NCI-H82 treated with DMSO at 0.1 percent for 48 hours (cell line): ENCODE measurements at regions not wholly inside any gene's neighbourhood (a gene's known extent, or its start where the extent isn't known, plus 50 kb on each side); places are given as distances from the start of the nearest gene placed in this dataset.

Experiments
- DNase-seq: peaks from one replicate; lab custom pipeline; 2025; ENCODE audit not compliant: unreplicated experiment; lab: John Stamatoyannopoulos, UW

DNA sequence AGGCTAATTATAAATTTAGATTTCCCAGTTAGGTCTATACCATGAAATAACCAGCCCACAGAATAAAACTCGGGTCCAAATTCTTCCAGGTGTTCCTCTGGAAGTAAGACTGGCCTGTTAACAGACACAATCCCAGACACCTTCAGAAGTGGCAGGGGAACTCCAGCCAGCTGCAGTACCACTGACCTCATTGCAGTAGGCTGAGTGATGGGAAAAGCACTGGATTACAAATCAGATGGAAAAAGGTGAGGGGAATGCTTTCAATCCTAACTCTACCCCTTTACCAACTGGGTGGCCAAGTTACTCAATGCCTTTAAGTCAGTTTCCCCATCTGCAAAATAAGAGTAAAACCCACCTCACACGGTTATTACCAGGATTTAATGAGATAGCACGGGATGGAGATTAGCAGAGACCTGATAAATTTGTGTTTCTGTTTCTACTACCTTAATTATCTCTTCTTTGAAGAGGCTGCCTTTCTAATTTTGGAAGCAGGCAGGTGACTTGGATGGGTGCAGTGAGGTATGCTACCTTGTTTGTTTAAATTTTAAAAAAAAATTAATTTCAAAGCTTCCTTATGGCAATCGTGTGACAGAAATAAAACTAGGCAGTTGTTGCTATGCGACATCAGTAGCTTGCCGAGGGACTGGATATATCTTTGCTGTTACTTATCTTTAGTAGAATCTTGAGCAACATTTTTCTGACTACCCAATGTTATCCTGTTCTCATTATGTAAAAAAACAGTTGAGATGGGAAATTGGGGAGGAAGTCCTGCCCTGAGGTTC is 167.3 kb upstream of the GRIN2B start:
- DNase-seq = no peak

DNA sequence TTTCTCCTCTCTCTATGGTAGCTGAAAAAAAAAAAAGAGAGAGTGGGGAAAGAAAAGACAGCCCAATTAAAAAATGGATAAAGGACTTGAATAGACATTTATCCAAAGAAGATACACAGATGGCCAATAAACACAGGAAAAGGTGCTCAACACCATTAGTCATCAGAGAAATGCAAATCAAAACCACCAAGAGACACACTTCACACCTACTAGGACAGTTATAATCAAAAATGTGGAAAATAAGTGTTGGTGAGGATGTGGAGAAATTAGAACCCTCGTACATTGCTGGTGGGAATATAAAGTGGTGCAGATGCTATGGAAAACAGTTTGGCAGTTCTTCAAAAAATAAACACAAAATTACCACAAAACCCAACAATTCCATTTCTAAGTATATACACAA is 172.4 kb upstream of the GRIN2B start:
- no peak for DNase-seq

DNA sequence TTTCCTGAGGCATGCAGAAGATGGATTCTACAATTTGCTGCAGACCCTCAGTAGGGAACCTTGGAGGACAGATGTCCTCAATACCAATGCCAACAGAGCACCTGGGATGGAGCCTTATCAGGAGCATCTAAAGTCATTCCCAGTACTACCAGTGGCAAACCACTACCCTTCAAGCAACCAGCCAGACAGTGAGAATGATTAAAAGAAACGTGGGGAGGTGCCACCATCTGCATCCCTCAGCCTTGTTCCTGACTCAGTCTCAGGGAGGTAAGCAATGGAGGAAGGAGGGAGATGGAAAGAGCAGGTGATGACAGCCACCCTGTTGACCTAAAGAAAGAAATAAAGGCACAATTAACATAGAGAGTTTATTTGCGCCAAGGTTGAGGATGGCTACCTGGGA is 175.2 kb upstream of the GRIN2B start:
- DNase-seq = no peak

DNA sequence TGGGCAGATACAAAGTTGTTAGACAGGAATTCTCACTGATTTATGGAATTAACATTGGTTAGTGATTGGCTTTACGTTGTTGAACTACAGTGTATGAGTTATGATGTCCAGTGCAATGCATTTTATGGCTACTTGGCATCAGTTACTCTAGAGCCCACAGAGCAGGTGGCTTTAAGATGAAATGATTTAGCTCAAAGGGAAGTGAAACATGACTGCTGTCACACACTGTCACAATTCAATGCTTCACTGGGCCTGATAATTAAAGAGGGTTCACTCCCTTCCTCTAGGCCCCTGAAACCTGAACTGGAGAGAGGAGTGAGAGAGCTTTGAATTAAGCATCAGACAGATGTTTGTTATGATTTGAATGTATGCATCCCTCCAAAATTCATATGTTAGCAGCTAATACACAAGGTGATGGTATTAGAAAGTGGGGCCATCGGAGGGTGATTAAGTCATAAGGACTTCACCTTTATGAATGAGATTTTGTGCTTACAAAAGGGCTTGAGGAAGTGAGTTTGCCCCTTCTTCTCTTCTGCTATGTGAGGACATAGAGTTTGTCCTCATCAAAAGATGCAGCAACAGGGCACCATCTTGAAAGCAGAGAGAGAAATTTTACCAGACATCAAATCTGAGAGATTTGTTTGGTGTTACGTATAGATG is 175.8 kb upstream of the GRIN2B start:
- DNase-seq = no peak

DNA sequence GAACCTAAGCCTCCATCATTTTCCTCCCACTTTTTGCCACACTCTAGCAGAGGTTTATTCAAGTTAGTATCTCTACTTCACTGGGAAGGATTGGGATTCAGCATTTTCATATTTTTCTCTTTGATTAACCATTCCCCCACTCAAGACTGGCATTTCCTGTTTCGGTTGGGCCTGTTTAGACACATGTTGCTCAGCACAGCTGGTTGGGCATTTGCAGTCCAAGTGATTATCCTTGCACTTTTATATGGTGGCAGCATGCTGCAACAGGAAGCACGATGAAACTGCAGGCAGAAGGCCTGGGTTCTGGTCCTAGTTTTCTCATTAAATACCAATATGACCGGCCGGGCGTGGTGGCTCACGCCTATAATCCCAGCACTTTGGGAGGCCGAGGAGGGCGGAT is 182.9 kb upstream of the GRIN2B start:
- DNase-seq = no peak

DNA sequence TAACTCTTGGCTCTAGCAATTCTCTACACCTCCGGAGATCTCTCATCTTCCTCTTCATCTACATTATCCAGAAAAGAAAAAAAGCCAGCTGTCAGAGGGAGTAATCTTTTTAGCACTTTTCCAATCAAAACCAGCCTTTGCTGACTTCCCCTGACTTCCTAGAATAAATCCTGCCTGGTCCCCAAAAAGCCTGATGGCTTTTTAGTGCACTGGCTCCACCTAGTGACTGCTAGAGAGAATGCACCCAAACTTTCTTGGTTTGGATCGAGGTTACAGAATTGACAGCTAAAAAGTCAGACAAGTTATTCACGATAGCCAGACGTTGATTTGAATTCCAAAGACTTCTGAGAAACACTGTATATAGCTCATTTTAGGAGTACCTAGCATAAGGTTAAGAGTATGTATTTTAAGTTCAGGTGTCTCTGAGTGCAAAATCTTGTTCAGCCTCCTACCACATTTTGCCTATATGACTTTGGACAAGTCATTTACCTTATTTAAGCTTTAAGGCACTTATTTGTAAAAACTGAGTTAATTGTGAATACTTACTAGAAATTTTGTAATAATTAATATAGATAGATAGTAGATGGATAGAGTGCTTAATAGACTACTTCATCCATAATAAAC is 185.7 kb upstream of the GRIN2B start:
- peak; percentile 29 for DNase-seq

DNA sequence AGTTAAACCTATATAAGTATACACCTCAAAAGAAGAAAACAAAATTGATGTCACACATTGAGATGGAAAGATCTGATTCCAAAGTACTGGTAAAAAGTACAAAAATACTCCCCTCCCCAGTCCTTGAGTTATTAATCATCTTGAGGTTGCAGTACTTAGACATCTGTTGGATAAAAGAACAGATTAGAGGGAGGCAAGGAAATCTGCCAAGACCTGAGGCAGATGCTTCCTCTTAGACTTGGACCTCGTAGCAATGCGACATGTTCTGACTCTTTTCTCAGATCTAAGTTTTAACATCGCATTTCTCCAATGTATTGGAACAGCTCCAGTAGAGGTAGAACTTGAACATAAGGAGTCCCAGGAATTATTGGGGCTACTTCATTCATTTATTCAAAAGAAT is 187.9 kb upstream of the GRIN2B start:
- peak; percentile 71 for DNase-seq

DNA sequence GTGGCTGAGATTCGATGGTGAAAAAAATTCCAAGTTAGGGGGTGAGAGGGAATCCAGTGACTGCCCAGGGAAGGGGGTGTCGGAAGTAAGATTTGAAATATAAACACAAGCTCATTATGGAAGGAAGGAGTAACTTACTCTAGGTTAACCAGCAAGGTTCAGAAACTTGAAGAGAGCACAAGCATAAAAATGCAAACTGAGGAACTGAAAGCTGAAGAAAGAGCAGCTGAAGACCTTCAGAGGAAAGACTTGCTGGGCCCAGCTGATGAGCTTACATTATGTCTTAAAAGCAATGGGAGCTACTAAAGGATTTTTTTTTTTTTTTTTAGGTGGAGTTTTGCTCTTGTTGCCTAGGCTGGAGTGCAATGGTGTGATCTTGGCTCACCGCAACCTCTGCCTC is 189.7 kb upstream of the GRIN2B start:
- no peak for DNase-seq

DNA sequence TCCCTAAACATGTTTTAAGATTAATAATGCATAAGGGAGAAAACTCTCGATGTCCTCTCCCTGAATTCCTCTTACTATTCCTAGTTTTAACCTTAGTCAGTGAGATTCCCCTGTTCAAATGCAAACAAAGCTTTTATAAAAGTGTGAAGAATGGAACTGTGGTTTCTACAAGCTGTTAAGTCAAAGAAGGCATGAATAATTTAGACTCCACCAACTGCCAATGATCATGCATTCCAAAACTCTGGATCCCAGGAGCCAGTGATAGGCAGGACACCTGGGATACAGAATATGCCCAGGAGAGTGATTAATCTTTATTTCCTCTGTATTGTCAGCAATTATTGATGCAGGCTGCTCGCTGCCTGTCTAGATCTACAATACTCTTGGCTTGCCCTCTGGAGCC is 190.3 kb upstream of the ATF7IP start:
- DNase-seq = no peak

DNA sequence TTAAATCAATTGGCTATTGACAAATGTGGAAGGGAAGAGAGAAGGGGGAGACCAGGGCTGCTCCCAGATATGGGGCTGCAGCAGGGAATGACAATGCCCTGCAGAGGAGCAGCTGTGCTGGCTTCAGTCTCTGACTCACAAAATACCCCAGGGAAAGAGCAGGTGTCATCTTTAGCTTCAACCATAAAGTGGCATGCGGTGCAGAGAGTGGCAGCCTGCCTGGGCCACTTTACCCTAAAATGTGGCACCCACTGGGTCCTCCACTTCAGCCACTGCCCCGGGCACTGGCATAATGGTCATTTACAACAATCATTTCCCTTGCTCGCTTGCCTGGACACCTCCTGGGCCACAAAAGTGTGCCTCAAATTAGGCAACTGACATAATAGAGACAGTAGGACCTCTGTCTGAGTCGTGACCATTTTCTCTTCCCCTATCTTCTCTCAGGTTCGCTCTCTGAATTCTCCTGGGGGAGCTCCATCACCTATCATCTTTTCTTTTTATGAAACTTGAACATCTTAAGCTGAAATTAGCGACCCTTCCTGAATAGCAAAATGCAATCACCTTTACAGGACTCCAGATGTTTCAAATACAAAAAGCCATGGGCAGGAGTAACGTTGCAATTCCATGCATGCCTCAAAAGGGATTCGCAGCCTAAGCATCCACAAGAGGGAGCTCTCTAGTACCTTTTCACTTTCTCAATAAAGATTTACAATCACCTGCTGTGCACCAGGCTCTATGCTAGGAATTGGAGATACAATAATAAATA is 179.9 kb upstream of the ATF7IP start:
- DNase-seq = peak; percentile 35

DNA sequence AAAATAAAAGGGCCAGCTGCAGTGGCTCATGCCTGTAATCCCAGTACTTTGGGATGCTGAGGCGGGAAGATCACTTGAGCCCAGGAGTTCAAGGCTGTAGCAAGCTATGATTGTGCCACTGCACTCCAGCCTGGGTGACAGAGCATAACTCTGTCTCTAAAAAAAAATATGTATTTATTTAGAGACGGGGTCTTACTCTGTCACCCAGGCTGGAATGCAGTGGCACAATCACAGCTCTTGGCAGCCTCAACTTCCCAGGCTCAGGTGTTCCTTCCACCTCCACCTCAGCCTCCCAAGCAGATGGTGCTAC is 179.3 kb upstream of the ATF7IP start:
- DNase-seq = no peak

DNA sequence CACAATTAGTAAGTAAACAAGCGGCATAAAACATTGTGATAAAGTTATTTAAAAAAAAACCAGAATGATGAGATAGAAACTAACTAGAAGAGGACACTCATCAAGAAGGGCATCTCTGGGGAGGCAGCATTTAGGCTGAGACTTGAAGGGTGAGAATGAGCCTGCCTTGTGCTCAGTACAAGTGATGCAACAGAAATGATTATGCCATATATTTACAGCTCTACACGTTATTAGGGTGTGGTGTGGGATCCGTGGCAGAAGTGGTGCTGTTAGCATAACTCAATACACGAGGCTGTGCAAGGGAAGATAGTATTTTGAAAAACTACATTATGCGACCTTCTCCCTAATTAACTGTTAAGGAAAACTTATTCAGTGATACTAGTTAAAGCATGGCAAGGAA is 178.5 kb upstream of the ATF7IP start:
- DNase-seq = no peak

DNA sequence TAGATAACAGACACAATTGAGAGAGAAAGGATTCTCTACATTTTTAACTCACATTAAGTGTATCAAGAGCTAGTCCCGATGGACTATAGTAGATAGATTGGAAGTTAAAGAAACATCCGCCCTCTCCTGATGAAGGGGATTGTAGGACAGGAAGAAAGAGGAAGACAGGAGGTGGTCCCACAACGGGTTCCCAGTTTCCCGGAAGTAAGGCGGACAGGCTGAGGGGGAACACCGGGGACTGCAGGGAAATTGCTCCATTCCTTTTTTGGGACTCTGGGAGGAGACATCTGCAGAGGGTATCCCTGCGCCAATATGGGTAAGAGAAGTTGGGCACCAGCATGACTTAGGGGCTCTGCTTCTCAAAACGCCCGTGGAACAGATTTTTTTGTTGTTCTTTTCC is 177.5 kb upstream of the ATF7IP start:
- DNase-seq = no peak

DNA sequence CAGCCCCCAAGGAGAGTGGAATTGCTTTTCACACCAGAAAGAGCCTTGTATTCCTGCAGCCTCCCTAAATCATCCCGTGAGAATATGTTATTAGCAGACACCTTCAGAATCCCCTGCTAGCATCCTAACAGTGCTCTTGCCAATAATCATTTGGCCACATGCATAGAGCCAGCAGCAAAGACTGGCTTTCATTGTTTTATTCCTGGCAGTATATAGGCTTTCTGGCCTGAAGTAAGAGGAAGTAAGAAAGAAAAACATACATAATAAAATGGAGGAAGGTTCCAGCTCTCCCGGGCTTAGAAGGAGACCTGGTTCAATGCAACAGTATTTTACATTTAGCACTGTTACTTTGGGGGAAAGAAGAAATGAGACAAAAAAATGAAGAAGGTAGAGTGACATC is 176.7 kb upstream of the ATF7IP start:
- DNase-seq = no peak

DNA sequence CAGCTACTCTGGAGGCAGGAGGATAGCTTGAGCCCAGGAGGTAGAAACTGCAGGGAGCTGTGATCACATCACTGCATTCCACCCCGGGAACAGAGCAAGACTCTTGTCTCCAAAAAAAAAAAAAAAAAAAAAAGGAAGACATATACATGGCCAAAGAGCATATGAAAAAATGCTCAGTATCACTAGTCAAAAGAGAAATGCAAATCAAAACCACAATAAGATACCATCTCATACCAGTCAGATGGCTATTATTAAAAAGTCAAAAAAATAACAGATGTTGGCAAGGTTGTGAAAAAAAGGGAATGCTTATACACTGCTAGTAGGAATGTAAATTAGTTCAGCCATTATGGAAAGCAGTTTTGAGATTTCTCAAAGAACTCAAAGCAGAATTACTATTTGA is 174.8 kb upstream of the ATF7IP start:
- DNase-seq = no peak

DNA sequence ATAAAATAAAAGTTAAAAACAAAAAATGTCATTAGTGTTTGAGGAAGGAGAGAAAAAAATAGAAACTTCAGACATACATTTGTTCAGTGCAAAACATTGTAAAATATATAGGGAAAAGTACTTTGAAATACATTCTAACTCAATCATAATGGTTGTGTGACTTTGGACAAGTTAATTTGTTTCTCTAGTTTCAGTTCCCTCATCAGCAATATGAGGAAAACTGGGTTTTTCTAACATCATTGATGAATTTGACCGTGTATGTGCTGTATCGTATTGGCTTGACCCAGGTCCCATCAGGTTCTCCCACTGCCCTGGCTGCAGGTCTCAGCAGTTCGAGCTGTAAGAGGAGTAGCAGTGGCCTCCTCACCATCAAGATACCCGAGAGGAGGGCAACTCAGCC is 173.9 kb upstream of the ATF7IP start:
- no peak for DNase-seq

DNA sequence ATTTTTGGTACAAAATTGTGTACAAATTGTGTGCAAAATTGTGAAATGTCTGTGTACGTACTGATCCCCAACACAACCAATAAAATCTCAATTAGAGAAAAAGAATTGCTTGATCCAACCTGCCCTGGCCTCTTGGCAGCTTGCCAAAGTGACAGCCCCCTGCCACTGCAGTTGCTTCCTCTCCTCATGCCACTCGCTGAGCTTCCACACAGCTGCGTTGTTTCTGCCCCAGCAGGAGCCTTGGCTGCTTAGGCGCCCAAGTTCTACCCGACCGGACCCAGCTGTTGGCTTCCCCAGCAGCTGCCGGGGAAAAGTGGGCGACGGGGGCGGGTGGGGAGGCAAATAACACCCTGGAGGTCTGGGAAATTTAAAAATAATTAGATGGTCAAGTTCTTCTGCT is 171.8 kb upstream of the ATF7IP start:
- no peak for DNase-seq

DNA sequence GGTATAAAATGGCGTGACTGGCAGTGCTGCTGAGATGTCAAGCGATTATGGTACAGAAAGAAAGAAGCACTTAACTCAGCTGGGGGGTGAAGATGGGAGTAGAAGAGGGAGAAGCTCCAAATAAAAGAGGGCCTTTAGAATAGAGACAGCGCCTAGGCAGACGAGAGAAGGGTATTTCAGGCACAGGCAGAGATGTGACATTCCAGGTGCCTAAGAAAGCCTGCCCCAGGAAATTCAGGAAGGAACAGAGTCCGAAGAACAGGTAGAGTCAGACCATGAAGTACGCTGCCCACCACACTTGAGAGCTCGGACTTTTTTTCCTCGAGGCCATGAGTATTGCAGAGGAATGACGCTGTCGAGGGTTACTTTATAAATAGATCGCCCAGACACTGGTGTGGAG is 170.9 kb upstream of the ATF7IP start:
- no peak for DNase-seq

DNA sequence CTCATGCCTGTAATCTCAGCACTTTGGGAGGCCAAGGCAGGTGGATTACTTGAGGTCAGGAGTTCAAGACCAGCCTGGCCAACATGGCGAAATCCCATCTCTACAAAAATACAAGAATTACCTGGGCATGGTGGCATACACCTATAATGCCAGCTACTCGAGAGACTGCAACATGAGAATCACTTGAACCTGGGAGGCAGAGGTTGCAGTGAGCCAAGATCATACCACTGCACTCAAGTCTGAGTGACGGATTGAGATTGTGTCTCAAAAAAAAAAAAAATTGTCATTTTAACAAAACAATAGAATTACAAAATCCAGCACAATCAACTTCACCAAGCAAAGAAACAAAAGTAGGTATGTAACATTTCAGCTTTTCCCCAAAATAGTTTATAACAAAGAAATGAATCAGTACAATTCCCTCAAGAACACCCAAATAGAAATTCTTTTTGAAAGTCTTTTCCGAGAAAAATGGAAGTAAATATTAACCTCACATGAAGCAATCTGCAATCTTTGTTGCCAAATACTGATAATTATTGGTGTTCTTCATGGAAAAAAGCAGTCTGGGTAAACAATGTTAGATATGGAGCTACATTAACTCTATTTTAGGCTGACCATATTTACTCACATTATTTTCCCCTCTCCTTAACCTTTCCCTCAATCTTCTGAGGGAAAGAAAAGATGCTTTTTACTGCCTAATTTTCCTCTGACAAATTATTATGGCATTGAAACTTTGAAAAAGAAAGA is 165.9 kb upstream of the ATF7IP start:
- DNase-seq = no peak

DNA sequence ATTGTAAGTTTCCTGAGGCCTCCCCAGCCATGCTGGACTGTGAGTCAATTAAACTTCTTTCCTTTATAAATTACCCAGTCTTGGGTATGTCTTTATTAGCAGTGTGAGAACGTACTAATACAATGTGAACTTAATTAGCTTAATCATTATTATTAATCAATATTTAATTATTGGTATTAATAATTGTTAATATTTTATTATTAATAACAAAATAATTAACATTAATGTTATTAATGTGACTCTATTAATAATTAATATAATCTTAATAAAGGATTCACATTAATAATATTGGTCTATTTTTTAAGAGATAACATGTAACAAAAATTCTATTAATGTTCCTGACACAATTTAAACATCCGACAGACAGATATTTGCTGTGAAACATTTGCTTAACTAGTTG is 164.9 kb upstream of the ATF7IP start:
- DNase-seq = no peak

DNA sequence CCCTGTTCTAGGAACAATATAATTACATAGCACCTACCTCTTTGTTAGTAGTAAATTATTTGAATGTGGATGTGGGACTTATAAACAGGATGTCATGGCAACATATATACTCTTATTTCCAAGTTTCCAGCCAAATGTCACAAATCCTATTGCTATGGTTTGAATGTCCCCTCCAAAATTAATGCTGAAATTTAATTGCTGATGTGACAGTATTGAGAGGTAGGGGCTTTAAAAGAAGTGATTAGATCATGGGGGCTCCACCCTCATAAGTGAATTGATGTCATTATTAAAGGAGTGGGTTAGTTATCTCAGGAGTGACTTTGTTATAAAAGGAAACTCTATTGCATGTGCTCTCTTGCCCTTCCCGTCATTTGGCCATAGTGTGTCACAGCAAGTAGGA is 164.2 kb upstream of the ATF7IP start:
- no peak for DNase-seq
